Stimulated activated naive B cell treated with anti-CD40 and anti-IgM and Interleukin-4, amounts not matched to agents 10 μg/mL and 1 μg/mL and 100 μg/mL, for 72 hours (primary cell): ENCODE measurements at regions not wholly inside any gene's neighbourhood (a gene's known extent, or its start where the extent isn't known, plus 50 kb on each side); places are given as distances from the start of the nearest gene placed in this dataset.
"Not testable (repeated sequence)": the region's sequence is repeated elsewhere in the genome, so short reads cannot be mapped to it uniquely, and the experiment has no call there.

Experiments
- ATAC-seq, 2 donors: fragments of 150-1000 bp; cut with Tn5 transposase; replicated peaks; 2 replicates each; pipeline ENCODE4 v1.10.0; 2021; ENCODE audit warnings: moderate library complexity in 1 of 2
- DNase-seq: peaks from one replicate; pipeline ENCODE4 v3.0.0; 2021
- H3K27ac Mint-ChIP-seq: one replicate; pipeline ENCODE4 v1.8.0; 2022; ENCODE audit warnings: mild to moderate bottlenecking, mixed read lengths
- H3K27me3 Mint-ChIP-seq, 2 donors: one replicate each; pipeline ENCODE4 v1.8.0; 2022; ENCODE audit warnings: mixed read lengths in 2 of 2
- H3K36me3 Mint-ChIP-seq, 2 donors: one replicate each; pipeline ENCODE4 v1.8.0; 2022; ENCODE audit warnings: mixed read lengths in 2 of 2, mild to moderate bottlenecking in 1 of 2
- H3K4me1 Mint-ChIP-seq, 2 donors: one replicate each; pipeline ENCODE4 v1.8.0; 2022; ENCODE audit warnings: mixed read lengths in 2 of 2, mild to moderate bottlenecking in 1 of 2
- H3K4me3 Mint-ChIP-seq, 2 donors: one replicate each; pipeline ENCODE4 v1.8.0; 2022; ENCODE audit warnings: mild to moderate bottlenecking in 2 of 2, mixed read lengths in 2 of 2, moderate library complexity in 1 of 2
- H3K9me3 Mint-ChIP-seq, 2 donors: one replicate each; pipeline ENCODE4 v1.8.0; 2022; ENCODE audit warnings: mixed read lengths in 2 of 2, mild to moderate bottlenecking in 1 of 2

DNA sequence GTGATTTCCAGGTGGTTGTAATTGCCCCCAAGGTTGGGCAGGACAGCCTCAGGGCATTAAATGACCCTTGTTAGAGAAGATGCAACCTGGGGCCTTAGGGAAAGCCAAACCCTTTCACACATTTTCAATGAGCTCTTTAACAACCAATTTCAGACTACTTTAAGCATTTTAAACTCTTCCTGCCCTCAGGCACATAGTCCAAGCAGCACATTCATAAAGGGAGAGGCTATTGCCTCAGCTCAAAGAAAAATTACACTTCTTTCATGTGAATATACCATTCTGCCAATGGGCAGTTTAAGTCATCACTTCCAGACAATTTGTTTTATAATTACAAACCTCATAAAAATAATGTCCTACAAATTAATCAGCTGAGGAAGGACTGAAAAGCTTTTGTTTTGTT is 544.5 kb downstream of the NPIPA7 start:
- no peak overlapping the region for H3K4me3 Mint-ChIP-seq
- H3K27ac Mint-ChIP-seq: no peak overlapping the region
- ATAC-seq (no peak), DNase-seq (no peak)
- no peaks in the 10 kb centered on the region for H3K9me3 Mint-ChIP-seq
- H3K4me1 Mint-ChIP-seq: no peaks in the 10 kb centered on the region
- no peaks in the 10 kb centered on the region for H3K36me3 Mint-ChIP-seq
- H3K27me3 Mint-ChIP-seq: peaks cover 8 to 9% of the 10 kb centered on the region in 2 donors

DNA sequence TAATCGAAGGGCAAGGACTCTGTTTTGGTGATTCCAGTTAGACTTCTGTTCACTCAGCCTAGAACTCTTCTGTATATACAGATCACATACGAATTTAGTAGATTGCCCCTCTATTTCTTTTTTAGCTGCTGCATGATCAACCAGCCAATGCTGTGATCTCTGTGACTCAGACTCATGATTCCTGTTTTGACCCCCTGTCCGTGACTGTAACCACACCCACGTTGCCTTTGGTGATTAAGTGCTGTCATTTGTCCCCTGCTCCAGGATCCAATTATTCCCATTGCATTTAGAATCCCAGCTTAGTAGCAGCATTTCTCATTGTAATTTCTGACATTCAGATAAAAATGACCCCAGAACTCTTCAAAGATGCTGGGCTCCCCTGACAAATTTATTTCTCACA is 545.7 kb downstream of the NPIPA7 start:
- H3K9me3 Mint-ChIP-seq: no peaks in the 10 kb centered on the region
- H3K4me1 Mint-ChIP-seq: no peaks in the 10 kb centered on the region
- peaks cover 4 to 5% of the 10 kb centered on the region in 2 donors for H3K27me3 Mint-ChIP-seq
- no peak overlapping the region for H3K27ac Mint-ChIP-seq
- H3K4me3 Mint-ChIP-seq: no peak overlapping the region
- ATAC-seq: no peak
- DNase-seq: no peak
- H3K36me3 Mint-ChIP-seq: no peaks in the 10 kb centered on the region

DNA sequence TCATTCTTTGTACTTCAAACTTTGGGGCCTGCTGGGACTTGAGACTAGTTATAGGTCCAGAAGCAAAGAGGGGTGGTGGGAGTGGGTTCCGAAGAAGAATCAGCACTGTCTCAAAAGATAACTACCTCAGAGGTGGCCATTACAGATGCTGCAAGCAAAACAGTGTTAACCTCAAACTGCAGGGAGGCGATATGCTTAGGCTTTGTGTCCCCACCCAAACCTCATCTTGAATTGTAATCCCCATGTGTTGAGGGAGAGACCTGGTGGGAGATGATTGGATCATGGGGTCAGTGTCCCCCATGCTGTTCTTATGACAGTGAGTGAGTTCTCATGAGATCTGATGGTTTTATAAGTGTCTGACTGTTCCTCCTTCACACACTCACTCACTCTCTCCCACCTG is 545.3 kb downstream of the XYLT1 start:
- peaks cover 0 to 1% of the 10 kb centered on the region in 2 donors for H3K4me1 Mint-ChIP-seq
- H3K27ac Mint-ChIP-seq: no peak overlapping the region
- no peak for ATAC-seq
- no peaks in the 10 kb centered on the region for H3K36me3 Mint-ChIP-seq
- no peak overlapping the region for H3K4me3 Mint-ChIP-seq
- H3K9me3 Mint-ChIP-seq: no peaks in the 10 kb centered on the region
- H3K27me3 Mint-ChIP-seq: peaks cover 0 to 4% of the 10 kb centered on the region in 2 donors
- no peak for DNase-seq

GRCh38 chr16:16928532-16929109 is 542.1 kb downstream of the XYLT1 start:
- no peak overlapping the region for H3K27ac Mint-ChIP-seq
- H3K36me3 Mint-ChIP-seq: no peaks in the 10 kb centered on the region
- ATAC-seq (no peak), DNase-seq (no peak)
- peaks cover 0 to 2% of the 10 kb centered on the region in 2 donors for H3K4me1 Mint-ChIP-seq
- H3K27me3 Mint-ChIP-seq: peaks cover 10 to 17% of the 10 kb centered on the region in 2 donors
- H3K4me3 Mint-ChIP-seq: no peak overlapping the region
- no peaks in the 10 kb centered on the region for H3K9me3 Mint-ChIP-seq

GRCh38 chr16:16930309-16931000 is 540.3 kb downstream of the XYLT1 start:
- Mint-ChIP-seq H3K36me3 (no peaks in the 10 kb centered on the region), H3K4me1 (peaks cover 0 to 2% of the 10 kb centered on the region in 2 donors), H3K9me3 (no peaks in the 10 kb centered on the region), H3K27ac (no peak overlapping the region), H3K27me3 (peaks cover 10 to 21% of the 10 kb centered on the region in 2 donors), H3K4me3 (no peak overlapping the region)
- ATAC-seq: no peak
- no peak for DNase-seq

DNA sequence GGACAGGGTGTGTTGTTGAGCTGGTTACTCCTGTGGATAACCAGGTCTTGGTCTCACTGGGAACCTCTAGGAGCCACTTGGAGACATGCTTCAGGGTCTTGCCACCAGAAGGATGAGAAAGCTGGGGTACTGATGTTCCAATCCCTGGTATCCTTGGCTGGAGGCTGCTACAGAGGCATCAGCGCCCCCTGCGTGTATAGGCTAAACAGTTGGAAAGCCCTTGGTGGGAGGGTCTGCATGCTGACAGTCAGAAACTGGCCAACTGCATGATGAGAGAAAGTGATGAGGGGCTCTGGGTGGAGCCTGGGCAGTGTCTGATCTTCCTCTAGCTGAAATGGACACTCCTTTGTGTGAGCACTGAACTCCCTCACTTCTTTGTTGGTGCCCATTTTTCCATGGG is 536.9 kb downstream of the XYLT1 start:
- ATAC-seq (no peak), DNase-seq (no peak)
- Mint-ChIP-seq H3K4me1 (peaks cover 0 to 2% of the 10 kb centered on the region in 2 donors), H3K27me3 (peaks cover 17 to 36% of the 10 kb centered on the region in 2 donors), H3K27ac (no peak overlapping the region), H3K4me3 (no peak overlapping the region), H3K36me3 (no peaks in the 10 kb centered on the region), H3K9me3 (no peaks in the 10 kb centered on the region)

- Mint-ChIP-seq H3K36me3 (no peaks in the 10 kb centered on the region), H3K9me3 (no peaks in the 10 kb centered on the region), H3K27ac (no peak overlapping the region), H3K27me3 (peaks cover 17 to 36% of the 10 kb centered on the region in 2 donors), H3K4me3 (no peak overlapping the region), H3K4me1 (peaks cover 0 to 2% of the 10 kb centered on the region in 2 donors)
- DNase-seq (no peak), ATAC-seq (no peak)
Observed at GRCh38 chr16:16934660-16935059, 536.1 kb downstream of the XYLT1 start.

DNA sequence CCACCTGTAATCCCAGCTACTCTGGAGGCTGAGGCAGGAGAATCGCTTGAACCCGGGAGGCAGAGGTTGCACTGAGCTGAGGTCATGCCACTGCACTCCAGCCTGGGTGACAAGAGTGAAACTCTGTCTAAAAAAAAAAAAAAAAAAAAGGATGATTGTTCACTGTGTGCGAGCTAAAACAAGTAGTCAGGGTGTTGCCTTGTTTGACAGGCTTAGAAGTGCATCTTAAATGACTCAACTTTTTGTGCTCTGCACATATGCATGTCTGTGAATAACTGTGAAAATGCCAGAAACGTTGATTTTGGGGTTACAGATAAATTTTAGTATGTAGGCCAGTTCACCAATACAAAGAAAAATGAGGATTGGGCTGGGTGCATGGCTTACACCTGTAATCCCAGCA is 534.9 kb downstream of the XYLT1 start:
- not testable (repeated sequence) for DNase-seq, H3K4me3 Mint-ChIP-seq, H3K36me3 Mint-ChIP-seq, H3K4me1 Mint-ChIP-seq, H3K9me3 Mint-ChIP-seq, H3K27ac Mint-ChIP-seq, ATAC-seq
- peaks cover 9 to 33% of the 10 kb centered on the region in 2 donors for H3K27me3 Mint-ChIP-seq

DNA sequence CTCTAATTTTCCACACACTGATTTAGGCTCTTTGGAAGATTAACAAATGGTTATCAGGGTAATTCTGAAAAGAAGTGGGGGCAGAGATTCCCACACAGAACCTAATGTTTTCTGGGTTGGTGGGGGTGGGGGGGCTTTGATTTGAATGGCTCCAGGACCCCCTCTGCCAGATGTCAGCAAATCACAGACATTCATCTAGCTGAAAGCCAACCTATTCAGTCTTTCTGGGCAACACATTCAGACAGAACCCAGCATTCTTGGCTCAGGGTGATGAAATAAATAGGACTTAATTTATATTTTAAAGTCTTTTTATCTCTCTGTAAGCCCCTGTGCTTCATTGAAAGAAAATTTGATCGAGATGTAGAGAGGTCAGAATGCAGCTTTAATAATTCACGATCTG is 533.2 kb downstream of the XYLT1 start:
- Mint-ChIP-seq H3K36me3 (no peaks in the 10 kb centered on the region), H3K27me3 (peaks cover 15 to 32% of the 10 kb centered on the region in 2 donors), H3K4me1 (no peaks in the 10 kb centered on the region), H3K27ac (no peak overlapping the region), H3K4me3 (no peak overlapping the region), H3K9me3 (no peaks in the 10 kb centered on the region)
- ATAC-seq: no peak
- no peak for DNase-seq

GRCh38 chr16:16938009-16938408 is 532.8 kb downstream of the XYLT1 start:
- Mint-ChIP-seq H3K4me1 (no peaks in the 10 kb centered on the region), H3K27me3 (peaks cover 16 to 32% of the 10 kb centered on the region in 2 donors), H3K4me3 (no peak overlapping the region), H3K27ac (no peak overlapping the region), H3K9me3 (no peaks in the 10 kb centered on the region), H3K36me3 (no peaks in the 10 kb centered on the region)
- DNase-seq (no peak), ATAC-seq (no peak)

DNA sequence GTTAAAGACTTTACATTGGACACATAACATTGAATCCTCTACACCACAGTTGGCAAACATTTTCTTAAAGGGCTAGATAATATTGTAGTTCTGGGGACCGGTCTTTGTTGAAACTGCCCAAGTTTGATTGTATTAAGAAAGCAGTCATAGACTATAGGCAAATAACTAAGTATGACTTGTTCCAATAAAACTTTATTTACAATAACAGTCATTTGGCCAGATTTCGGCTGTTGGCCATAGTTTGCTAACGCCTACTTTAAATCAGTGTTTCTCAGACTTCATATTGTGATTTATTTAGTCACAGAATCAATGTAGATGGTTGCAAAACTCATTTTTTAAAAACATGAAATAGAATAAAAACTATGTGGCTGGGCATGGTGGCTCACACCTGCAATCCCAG is 531.8 kb downstream of the XYLT1 start:
- H3K4me1 Mint-ChIP-seq: peaks cover 3 to 5% of the 10 kb centered on the region in 2 donors
- no peak overlapping the region for H3K4me3 Mint-ChIP-seq
- H3K36me3 Mint-ChIP-seq: no peaks in the 10 kb centered on the region
- H3K9me3 Mint-ChIP-seq: no peaks in the 10 kb centered on the region
- no peak overlapping the region for H3K27ac Mint-ChIP-seq
- ATAC-seq: no peak
- peaks cover 20 to 30% of the 10 kb centered on the region in 2 donors for H3K27me3 Mint-ChIP-seq
- no peak for DNase-seq

DNA sequence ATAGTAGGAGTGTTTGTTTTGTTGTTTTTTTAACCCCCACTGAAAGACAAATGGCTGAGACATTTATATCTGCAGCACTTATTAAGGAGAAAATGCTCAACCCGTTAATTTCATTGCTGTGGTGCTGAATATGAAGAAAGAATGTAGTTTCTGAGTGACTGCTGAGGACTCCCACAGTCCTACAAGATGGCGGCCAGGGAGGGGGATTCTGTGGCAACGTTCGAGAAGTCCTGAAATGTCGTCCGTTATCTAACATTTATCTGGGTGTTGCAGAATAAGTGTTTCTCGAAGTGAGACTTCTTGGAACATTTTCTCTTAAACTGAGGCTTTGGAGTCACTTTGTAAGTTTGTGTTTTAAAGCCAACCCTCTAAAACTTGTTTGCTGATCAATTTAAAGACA is 530.4 kb downstream of the XYLT1 start:
- Mint-ChIP-seq H3K4me1 (peaks cover 3 to 13% of the 10 kb centered on the region in 2 donors), H3K36me3 (no peaks in the 10 kb centered on the region), H3K27ac (no peak overlapping the region), H3K4me3 (no peak overlapping the region), H3K9me3 (no peaks in the 10 kb centered on the region), H3K27me3 (peaks cover 20 to 30% of the 10 kb centered on the region in 2 donors)
- ATAC-seq: no peak
- no peak for DNase-seq

GRCh38 chr16:16942849-16943248 is 527.9 kb downstream of the XYLT1 start:
- H3K27me3 Mint-ChIP-seq: peaks cover 15 to 20% of the 10 kb centered on the region in 2 donors
- H3K9me3 Mint-ChIP-seq: not testable (repeated sequence)

GRCh38 chr16:16945207-16945606 is 525.6 kb downstream of the XYLT1 start:
- H3K9me3 Mint-ChIP-seq: peaks cover 7 to 10% of the 10 kb centered on the region in 2 donors
- peaks cover 8 to 20% of the 10 kb centered on the region in 2 donors for H3K4me1 Mint-ChIP-seq
- no peaks in the 10 kb centered on the region for H3K36me3 Mint-ChIP-seq
- no peak for DNase-seq
- ATAC-seq: peak; percentile 88 to 98
- peaks cover 13 to 25% of the 10 kb centered on the region in 2 donors for H3K27me3 Mint-ChIP-seq
- no peak overlapping the region for H3K27ac Mint-ChIP-seq
- no peak overlapping the region for H3K4me3 Mint-ChIP-seq

More at GRCh38 chr16:16942849-16943248, 527.9 kb downstream of the XYLT1 start:
- H3K27ac Mint-ChIP-seq, H3K4me3 Mint-ChIP-seq, DNase-seq, H3K36me3 Mint-ChIP-seq, ATAC-seq: not testable (repeated sequence)
- H3K4me1 Mint-ChIP-seq: peaks cover 8 to 20% of the 10 kb centered on the region in 2 donors

GRCh38 chr16:16956376-16956775 is 514.4 kb downstream of the XYLT1 start:
- no peaks in the 10 kb centered on the region for H3K9me3 Mint-ChIP-seq
- no peak overlapping the region for H3K27ac Mint-ChIP-seq
- DNase-seq: no peak
- H3K27me3 Mint-ChIP-seq: peaks cover 9 to 19% of the 10 kb centered on the region in 2 donors
- no peak overlapping the region for H3K4me3 Mint-ChIP-seq
- no peak for ATAC-seq
- H3K4me1 Mint-ChIP-seq: peaks cover 0 to 4% of the 10 kb centered on the region in 2 donors
- H3K36me3 Mint-ChIP-seq: no peaks in the 10 kb centered on the region
